Fibroblast of villous mesenchyme (primary cell): ENCODE measurements at regions not wholly inside any gene's neighbourhood (a gene's known extent, or its start where the extent isn't known, plus 50 kb on each side); places are given as distances from the start of the nearest gene placed in this dataset.

Experiments used
- DNase-seq: peaks from one replicate; pipeline ENCODE4 v3.0.0-alpha.2; 2010; ENCODE audit warnings: low read depth
- H3K4me3 ChIP-seq: 2 replicates; pipeline ENCODE4 v1.5.1; 2011; ENCODE audit warnings: low read depth, mild to moderate bottlenecking, low read length
- TF ChIP-seq, protein P1 (sequence below): IDR thresholded peaks from 2 replicates; pipeline ENCODE4 v1.5.1; 2012; ENCODE audit warnings: low read depth, mild to moderate bottlenecking, low read length; ENCODE audit not compliant: insufficient read depth

DNA sequence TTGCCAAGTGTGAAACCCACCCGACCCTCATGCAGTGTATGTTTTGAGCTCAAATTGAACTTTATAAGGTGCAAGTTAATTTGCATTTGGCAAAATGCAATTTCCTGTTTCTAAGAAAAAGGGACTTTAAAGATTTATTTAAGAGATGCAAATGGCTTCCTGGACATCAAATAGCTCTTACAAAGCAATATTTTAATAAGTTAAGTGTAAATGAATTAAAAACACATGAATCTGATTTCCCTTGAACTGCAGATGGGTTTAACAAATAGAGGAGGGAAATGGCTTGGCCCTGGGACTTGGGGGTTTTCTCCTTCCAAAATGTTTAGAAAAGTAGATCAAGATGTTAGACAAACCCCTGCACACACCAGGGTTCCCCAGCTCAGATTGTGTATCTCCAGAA lies 116.0 kb downstream of the EN1 start:
- H3K4me3 ChIP-seq = no peak overlapping the region
- no peak for DNase-seq
- TF ChIP-seq, protein P1, sequence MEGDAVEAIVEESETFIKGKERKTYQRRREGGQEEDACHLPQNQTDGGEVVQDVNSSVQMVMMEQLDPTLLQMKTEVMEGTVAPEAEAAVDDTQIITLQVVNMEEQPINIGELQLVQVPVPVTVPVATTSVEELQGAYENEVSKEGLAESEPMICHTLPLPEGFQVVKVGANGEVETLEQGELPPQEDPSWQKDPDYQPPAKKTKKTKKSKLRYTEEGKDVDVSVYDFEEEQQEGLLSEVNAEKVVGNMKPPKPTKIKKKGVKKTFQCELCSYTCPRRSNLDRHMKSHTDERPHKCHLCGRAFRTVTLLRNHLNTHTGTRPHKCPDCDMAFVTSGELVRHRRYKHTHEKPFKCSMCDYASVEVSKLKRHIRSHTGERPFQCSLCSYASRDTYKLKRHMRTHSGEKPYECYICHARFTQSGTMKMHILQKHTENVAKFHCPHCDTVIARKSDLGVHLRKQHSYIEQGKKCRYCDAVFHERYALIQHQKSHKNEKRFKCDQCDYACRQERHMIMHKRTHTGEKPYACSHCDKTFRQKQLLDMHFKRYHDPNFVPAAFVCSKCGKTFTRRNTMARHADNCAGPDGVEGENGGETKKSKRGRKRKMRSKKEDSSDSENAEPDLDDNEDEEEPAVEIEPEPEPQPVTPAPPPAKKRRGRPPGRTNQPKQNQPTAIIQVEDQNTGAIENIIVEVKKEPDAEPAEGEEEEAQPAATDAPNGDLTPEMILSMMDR = no peak

DNA sequence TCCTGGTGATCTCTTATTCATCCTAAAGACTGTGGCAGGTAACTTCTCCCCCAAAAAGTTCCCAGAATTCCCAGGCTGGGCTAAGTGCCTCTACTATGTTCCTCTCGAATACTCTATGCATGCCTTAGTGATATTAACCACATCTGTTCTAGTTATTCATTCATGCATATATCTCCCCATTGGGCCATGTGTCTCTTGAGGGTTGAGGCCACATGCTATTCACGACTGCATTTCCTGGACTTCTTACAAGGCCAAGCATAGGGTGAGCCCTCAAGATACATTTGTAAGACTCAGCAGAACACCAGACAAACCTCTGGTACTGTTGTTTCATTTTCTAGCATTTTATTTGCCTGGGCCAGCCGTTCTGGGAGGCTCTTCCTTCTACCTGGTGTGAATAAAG lies 117.0 kb downstream of the EN1 start:
- TF ChIP-seq, protein P1 = no peak
- no peak for DNase-seq
- no peak overlapping the region for H3K4me3 ChIP-seq

DNA sequence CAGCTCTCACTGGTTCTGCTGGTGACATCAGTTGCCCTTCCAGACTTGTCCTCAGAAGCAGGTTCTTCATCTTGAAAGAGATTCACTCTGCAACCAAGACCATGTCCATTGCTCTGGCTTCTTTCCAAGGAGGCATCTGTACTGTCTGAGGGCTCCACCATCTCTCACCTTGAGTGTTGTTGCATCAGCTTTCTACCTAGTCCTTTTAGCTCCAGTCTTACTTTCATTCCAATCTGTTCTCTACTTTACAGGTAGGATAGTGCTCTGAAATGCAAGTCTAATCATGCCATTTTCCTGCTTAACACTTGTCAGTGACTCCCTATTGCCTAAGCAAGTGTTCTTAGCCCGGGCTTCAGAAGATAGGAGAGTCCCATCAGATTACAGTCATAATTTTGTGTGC lies 117.7 kb downstream of the EN1 start:
- no peak for DNase-seq
- H3K4me3 ChIP-seq = no peak overlapping the region
- TF ChIP-seq, protein P1 = no peak

DNA sequence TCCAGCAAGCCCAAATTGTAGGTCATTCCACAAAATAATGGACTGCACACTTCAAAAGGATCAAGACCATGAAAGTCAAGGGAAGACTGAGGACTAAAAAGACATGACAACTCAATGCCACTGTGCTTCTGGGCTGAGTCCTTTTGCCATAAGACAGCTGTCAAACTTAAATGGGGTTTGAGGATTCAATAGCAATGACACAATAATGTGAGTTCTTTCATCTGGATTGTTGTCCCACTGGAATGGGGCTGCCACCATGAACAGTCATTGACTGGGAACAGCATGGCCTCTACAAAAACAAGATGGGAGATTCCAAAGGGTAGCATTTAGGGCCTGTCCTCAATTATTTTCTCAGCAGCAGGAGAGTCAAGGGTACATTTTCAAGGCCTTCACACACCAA lies 118.5 kb downstream of the EN1 start:
- no peak overlapping the region for H3K4me3 ChIP-seq
- TF ChIP-seq, protein P1 = no peak
- DNase-seq = no peak

DNA sequence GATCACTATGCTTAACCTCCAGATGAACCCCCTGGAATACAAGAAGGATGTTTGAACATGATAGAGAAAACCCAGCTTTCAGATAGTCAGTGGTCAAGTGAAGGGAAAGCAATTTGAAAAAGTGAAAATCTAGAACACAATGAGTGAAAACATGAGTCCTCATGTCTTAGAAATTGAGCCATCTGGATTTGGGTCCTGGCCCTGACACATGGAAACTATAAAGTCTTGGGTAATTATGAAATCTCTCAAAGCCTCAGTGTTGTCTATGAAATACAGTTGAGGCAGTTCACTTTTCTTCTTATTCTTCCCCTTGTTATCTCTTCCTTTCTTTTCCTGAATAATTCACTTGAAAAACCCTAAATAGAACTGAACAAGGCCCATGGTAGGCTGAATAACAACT lies 120.6 kb downstream of the EN1 start:
- no peak for DNase-seq
- H3K4me3 ChIP-seq = no peak overlapping the region
- TF ChIP-seq, protein P1 = no peak

DNA sequence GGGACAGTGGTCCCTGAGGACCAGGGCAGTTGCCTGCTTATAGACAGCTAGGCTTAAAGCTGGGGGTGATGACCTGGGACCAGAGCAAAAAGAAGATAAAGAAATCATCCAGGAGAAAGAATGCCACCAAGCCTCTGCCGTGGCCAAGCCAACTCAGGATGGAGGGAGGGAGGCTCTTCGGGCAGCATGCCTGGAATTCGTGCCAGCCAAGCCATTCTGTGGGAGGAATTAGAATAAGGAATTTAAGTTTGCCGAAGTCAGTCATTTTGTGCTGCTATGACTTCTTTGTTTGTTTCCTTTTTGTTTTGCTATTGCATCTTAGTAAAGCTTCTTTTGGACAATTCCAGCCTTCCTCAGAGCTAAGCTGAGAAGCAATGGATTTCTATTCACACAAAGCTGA lies 124.1 kb downstream of the EN1 start:
- no peak overlapping the region for H3K4me3 ChIP-seq
- no peak for DNase-seq
- TF ChIP-seq, protein P1 = no peak

DNA sequence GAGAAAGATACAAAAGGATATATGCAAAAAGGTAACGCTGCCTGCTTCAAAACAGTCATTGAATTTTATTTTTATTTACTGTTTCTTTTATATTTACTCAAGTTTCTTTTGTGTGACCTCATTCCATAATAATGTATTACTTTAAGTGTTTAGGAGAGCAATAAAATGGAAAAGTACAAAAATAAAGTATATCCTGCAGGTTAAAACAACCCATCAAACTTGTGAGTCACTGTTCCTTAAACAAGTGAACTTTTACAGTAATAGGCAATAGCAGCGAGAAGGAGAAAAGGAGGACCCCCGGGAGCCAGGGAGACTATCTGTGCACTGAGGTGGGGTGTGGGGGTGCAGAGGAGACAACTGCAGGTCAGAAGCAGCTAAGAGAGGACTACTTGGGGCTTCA lies 124.5 kb downstream of the EN1 start:
- TF ChIP-seq, protein P1 = no peak
- no peak for DNase-seq
- H3K4me3 ChIP-seq = no peak overlapping the region
